HepG2 (cell line): ENCODE measurements at regions not wholly inside any gene's neighbourhood (a gene's known extent, or its start where the extent isn't known, plus 50 kb on each side); places are given as distances from the start of the nearest gene placed in this dataset.

Experiments
- ATAC-seq: fragments of 200-7000 bp; cut with Tn5 transposase; 3 replicates; pipeline ENCODE4 v1.9.1; 2020; ENCODE audit warnings: mild to moderate bottlenecking, moderate library complexity
- BruUV-seq: library from RNA; stranded (reverse); fragments of 400-500 nt; replicated peaks from 2 replicates; lab custom pipeline; 2021; lab: Mats Ljungman, UMichigan
- CTCF ChIA-PET: fragments of 300-600 bp; formaldehyde crosslinking; extraction: SDS; loops from one replicate; lab custom pipeline; 2021; ENCODE audit warnings: low total read pairs, inconsistent platforms, low intra/inter-chr PET ratio; lab: Yijun Ruan, JAX
- POLR2A ChIA-PET: fragments of 350-600 bp; sonication (Branson Sonifier 250); formaldehyde crosslinking; loops from one replicate; lab custom pipeline; 2020; ENCODE audit warnings: antibody characterized with exemption, inconsistent platforms; lab: Yijun Ruan, JAX
- DNase-seq: peaks from one replicate; pipeline ENCODE4 v3.0.0-alpha.2; 2015; ENCODE audit warnings: low spot score
- FAIRE-seq: peaks from 3 replicates; lab custom pipeline; 2011; peaks lifted over from hg19 to GRCh38; lab: Jason Lieb, UNC
- H2AFZ ChIP-seq: one replicate; pipeline ENCODE4 v1.6.1; 2011; ENCODE audit warnings: low read length, inconsistent platforms
- H3K27ac ChIP-seq: fragments of 300-600 bp; 3 replicates; pipeline ENCODE4 v1.8.0; 2011; ENCODE audit warnings: mixed run types, mild to moderate bottlenecking, mixed read lengths, low read length, inconsistent platforms; ENCODE audit not compliant: insufficient read depth; ENCODE audit errors: extremely low read length
- H3K27me3 ChIP-seq, 2 experiments: fragments of 200-600 bp in 1 of 2; 2 replicates in 1 of 2; 3 replicates in 1 of 2; pipeline versions ENCODE4 v1.6.0 to v1.8.0; 2011; ENCODE audit warnings: low read length in 2 of 2, mild to moderate bottlenecking in 2 of 2, moderate library complexity in 2 of 2, inconsistent platforms in 1 of 2; ENCODE audit not compliant: insufficient read depth in 2 of 2, control insufficient read depth in 1 of 2
- H3K36me3 ChIP-seq, 2 experiments: fragments of 200-600 bp in 1 of 2; replicated peaks in 1 of 2; 2 replicates in 1 of 2; 3 replicates in 1 of 2; pipeline versions ENCODE4 v1.5.1 to v1.8.0; 2011; ENCODE audit warnings: low read length in 2 of 2, inconsistent platforms in 1 of 2; ENCODE audit not compliant: insufficient read depth in 2 of 2, control insufficient read depth in 1 of 2
- H3K4me1 ChIP-seq: 2 replicates; pipeline ENCODE4 v1.5.1; 2012; ENCODE audit warnings: low read length, inconsistent platforms; ENCODE audit not compliant: insufficient read depth
- H3K4me2 ChIP-seq: 2 replicates; pipeline ENCODE4 v1.6.0; 2011; ENCODE audit warnings: low read depth, low read length, inconsistent platforms
- H3K4me3 ChIP-seq, 3 experiments: fragments of 200-600 bp in 1 of 3; sonication (generic), shearing (Covaris generic) in 1 of 3; replicated peaks in 1 of 3; 2 replicates each; pipeline ENCODE4 v1.5.1; 2011 to 2016; ENCODE audit warnings: low read length in 3 of 3, inconsistent platforms in 2 of 3, low read depth in 2 of 3, mild to moderate bottlenecking in 2 of 3, control low read depth in 1 of 3, mixed read lengths in 1 of 3; ENCODE audit not compliant: insufficient read depth in 1 of 3
- H3K79me2 ChIP-seq: one replicate; pipeline ENCODE4 v1.6.1; 2011; ENCODE audit warnings: low read length, inconsistent platforms; ENCODE audit not compliant: insufficient read depth
- H3K9ac ChIP-seq: 2 replicates; pipeline ENCODE4 v1.6.0; 2011; ENCODE audit warnings: mild to moderate bottlenecking, low read depth, low read length, inconsistent platforms; ENCODE audit not compliant: insufficient read depth
- H3K9me3 ChIP-seq: 2 replicates; pipeline ENCODE4 v1.5.1; 2012; ENCODE audit warnings: mild to moderate bottlenecking, low read length
- H4K20me1 ChIP-seq: 2 replicates; pipeline ENCODE4 v1.6.0; 2011; ENCODE audit warnings: inconsistent platforms, mild to moderate bottlenecking, low read length, moderate library complexity; ENCODE audit not compliant: insufficient read depth
- ARHGAP35 ChIP-seq: sonication (generic); formaldehyde crosslinking; IDR thresholded peaks from 2 replicates; pipeline ENCODE4 v1.9.0; 2022; ENCODE audit warnings: mild to moderate bottlenecking, inconsistent platforms, moderate library complexity, missing genetic modification reagents, borderline replicate concordance
- CENPT ChIP-seq: sonication (generic); formaldehyde crosslinking; IDR thresholded peaks from 2 replicates; pipeline ENCODE4 v1.8.0; 2022; ENCODE audit warnings: low read depth, mild to moderate bottlenecking, moderate library complexity, missing genetic modification reagents
- NFYB ChIP-seq: sonication (generic); formaldehyde crosslinking; IDR thresholded peaks from 2 replicates; pipeline ENCODE4 v1.4.0; 2020; ENCODE audit warnings: missing genetic modification reagents
- PCBP2 ChIP-seq: fragments of 200-400 bp; formaldehyde crosslinking; optimal IDR thresholded peaks from 2 replicates; pipeline ENCODE3; 2018; ENCODE audit warnings: low read length, low read depth; ENCODE audit not compliant: poor library complexity, severe bottlenecking
- POGZ ChIP-seq: sonication (generic); formaldehyde crosslinking; IDR thresholded peaks from 2 replicates; pipeline ENCODE4 v1.4.0; 2020; ENCODE audit warnings: mild to moderate bottlenecking, missing genetic modification reagents
- SMC3 ChIP-seq: IDR thresholded peaks from 2 replicates; pipeline ENCODE4 v1.6.1; 2011; ENCODE audit warnings: low read length, improper control_type of control experiment
- TAF1 ChIP-seq: sonication (generic); formaldehyde crosslinking; IDR thresholded peaks from 2 replicates; pipeline ENCODE4 v1.4.0; 2020; ENCODE audit warnings: missing genetic modification reagents
- ZNF30 ChIP-seq: sonication (generic); formaldehyde crosslinking; IDR thresholded peaks from 2 replicates; pipeline ENCODE4 v1.5.0; 2020; ENCODE audit warnings: mild to moderate bottlenecking, missing genetic modification reagents
- ZNF329 ChIP-seq: sonication (generic); formaldehyde crosslinking; IDR thresholded peaks from 2 replicates; pipeline ENCODE4 v1.9.0; 2021; ENCODE audit warnings: low read depth, mild to moderate bottlenecking, missing genetic modification reagents
- ZNF816 ChIP-seq: sonication (generic); formaldehyde crosslinking; IDR thresholded peaks from 2 replicates; pipeline ENCODE4 v1.8.0; 2022; ENCODE audit warnings: missing genetic modification reagents, mild to moderate bottlenecking, borderline replicate concordance
- WGBS: methylation state at CpG from one replicate; pipeline ENCODE4 v1.1.6; 2017; ENCODE audit warnings: low lambda C conversion rate; 5-methylcytosine and 5-hydroxymethylcytosine counted together
- in situ Hi-C: cut with HindIII; loops from 2 replicates; pipeline ENCODE4 v1.10.0; 2017; ENCODE audit warnings: low pct_unique_long_range_greater_than_20kb; ENCODE audit not compliant: extremely low pct_ligation_motif_present
- intact Hi-C: fragments of 100-400 bp; cut with micrococcal nuclease; formaldehyde crosslinking; loops from one replicate; pipeline ENCODE4 v1.10.0; 2022; ENCODE audit not compliant: unreplicated experiment
- TF ChIP-seq, protein P1 (sequence below): sonication (generic); formaldehyde crosslinking; IDR thresholded peaks from 2 replicates; pipeline ENCODE4 v1.4.0; 2020; ENCODE audit warnings: missing genetic modification reagents, borderline replicate concordance
- TF ChIP-seq, protein P2 (sequence below): sonication (generic); formaldehyde crosslinking; IDR thresholded peaks from 2 replicates; pipeline ENCODE4 v1.8.1; 2023; ENCODE audit warnings: missing genetic modification reagents, mild to moderate bottlenecking, borderline replicate concordance

- H3K4me2 ChIP-seq: no peak overlapping the region
- H3K9ac ChIP-seq: no peak overlapping the region
- H3K27me3 ChIP-seq: peaks cover 2 to 27% of the 10 kb centered on the region in 2 experiments; a peak in 3 of 5 replicates
- BruUV-seq: no TSS peak
- no peaks in the 10 kb centered on the region for H3K36me3 ChIP-seq
- H4K20me1 ChIP-seq: no peaks in the 10 kb centered on the region
- CTCF ChIA-PET: no interaction called here
- in situ Hi-C loops: no loop called here
- no peaks in the 10 kb centered on the region for H3K9me3 ChIP-seq
- WGBS: 16% methylated on average over 18 of the region's 18 CpGs
- DNase-seq: no peak
- no peak overlapping the region for H3K4me3 ChIP-seq
- POLR2A ChIA-PET: no interaction called here
- ATAC-seq: no peak
- intact Hi-C loops: no loop called here
- no peak overlapping the region for H2AFZ ChIP-seq
- H3K4me1 ChIP-seq: no peaks in the 10 kb centered on the region
- FAIRE-seq: no peak
- no peak overlapping the region for H3K27ac ChIP-seq
- H3K79me2 ChIP-seq: no peaks in the 10 kb centered on the region
- no peak for TF ChIP-seq ZNF30 (CRISPR knock-in tag)
- TF ChIP-seq POGZ: no peak
- no peak for TF ChIP-seq CENPT (CRISPR knock-in tag)
- TF ChIP-seq ZNF329 (CRISPR knock-in tag): no peak
- TF ChIP-seq ARHGAP35 (CRISPR knock-in tag): no peak
- no peak for TF ChIP-seq NFYB (CRISPR knock-in tag)
Measured at GRCh38 chr5:175207321-175208040, 236.5 kb downstream of the DRD1 start.

DNA sequence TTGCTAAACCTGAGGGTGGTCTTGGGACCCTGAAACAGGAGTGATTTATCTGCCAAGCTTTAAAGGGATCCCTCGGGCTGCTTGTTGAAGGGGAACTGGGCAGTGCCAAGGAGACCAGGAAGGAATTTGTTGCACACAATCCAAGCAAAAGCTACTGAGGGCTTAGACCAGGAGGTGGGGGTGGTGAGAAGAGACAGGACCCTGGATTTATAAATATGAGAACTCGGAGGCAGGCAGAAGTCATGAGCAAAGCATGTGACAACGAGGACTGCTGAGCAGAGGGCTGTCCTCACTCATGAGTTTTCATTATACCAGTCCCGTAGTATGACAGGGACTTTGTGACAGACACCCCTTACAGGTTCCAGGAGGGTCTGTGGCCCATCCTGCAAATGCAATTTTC lies 237.3 kb downstream of the DRD1 start:
- ChIA-PET POLR2A (no interaction called here), CTCF (no interaction called here)
- ATAC-seq (no peak; the same call in 2 of the 3 replicates), FAIRE-seq (no peak), DNase-seq (no peak)
- Histone ChIP-seq H3K27ac (no peak overlapping the region), H3K79me2 (no peaks in the 10 kb centered on the region), H3K4me1 (no peaks in the 10 kb centered on the region), H3K9ac (no peak overlapping the region), H3K27me3 (peaks cover 2 to 27% of the 10 kb centered on the region in 2 experiments; a peak in 3 of 5 replicates), H3K4me2 (no peak overlapping the region), H2AFZ (no peak overlapping the region), H4K20me1 (no peaks in the 10 kb centered on the region), H3K9me3 (no peaks in the 10 kb centered on the region), H3K4me3 (no peak overlapping the region), H3K36me3 (no peaks in the 10 kb centered on the region)
- in situ Hi-C loops (no loop called here), intact Hi-C loops (no loop called here)
- no TSS peak for BruUV-seq
- WGBS: 2% methylated on average over 4 of the region's 4 CpGs
- TF ChIP-seq, protein P1, sequence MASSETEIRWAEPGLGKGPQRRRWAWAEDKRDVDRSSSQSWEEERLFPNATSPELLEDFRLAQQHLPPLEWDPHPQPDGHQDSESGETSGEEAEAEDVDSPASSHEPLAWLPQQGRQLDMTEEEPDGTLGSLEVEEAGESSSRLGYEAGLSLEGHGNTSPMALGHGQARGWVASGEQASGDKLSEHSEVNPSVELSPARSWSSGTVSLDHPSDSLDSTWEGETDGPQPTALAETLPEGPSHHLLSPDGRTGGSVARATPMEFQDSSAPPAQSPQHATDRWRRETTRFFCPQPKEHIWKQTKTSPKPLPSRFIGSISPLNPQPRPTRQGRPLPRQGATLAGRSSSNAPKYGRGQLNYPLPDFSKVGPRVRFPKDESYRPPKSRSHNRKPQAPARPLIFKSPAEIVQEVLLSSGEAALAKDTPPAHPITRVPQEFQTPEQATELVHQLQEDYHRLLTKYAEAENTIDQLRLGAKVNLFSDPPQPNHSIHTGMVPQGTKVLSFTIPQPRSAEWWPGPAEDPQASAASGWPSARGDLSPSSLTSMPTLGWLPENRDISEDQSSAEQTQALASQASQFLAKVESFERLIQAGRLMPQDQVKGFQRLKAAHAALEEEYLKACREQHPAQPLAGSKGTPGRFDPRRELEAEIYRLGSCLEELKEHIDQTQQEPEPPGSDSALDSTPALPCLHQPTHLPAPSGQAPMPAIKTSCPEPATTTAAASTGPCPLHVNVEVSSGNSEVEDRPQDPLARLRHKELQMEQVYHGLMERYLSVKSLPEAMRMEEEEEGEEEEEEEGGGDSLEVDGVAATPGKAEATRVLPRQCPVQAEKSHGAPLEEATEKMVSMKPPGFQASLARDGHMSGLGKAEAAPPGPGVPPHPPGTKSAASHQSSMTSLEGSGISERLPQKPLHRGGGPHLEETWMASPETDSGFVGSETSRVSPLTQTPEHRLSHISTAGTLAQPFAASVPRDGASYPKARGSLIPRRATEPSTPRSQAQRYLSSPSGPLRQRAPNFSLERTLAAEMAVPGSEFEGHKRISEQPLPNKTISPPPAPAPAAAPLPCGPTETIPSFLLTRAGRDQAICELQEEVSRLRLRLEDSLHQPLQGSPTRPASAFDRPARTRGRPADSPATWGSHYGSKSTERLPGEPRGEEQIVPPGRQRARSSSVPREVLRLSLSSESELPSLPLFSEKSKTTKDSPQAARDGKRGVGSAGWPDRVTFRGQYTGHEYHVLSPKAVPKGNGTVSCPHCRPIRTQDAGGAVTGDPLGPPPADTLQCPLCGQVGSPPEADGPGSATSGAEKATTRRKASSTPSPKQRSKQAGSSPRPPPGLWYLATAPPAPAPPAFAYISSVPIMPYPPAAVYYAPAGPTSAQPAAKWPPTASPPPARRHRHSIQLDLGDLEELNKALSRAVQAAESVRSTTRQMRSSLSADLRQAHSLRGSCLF (CRISPR knock-in tag): no peak
- TF ChIP-seq, protein P2, sequence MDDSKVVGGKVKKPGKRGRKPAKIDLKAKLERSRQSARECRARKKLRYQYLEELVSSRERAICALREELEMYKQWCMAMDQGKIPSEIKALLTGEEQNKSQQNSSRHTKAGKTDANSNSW: no peak
- no peak for TF ChIP-seq SMC3
- TF ChIP-seq PCBP2: no peak
- TF ChIP-seq ZNF816 (CRISPR knock-in tag): no peak
- no peak for TF ChIP-seq TAF1 (CRISPR knock-in tag)
